GM19467 (cell line): ENCODE measurements at regions not wholly inside any gene's neighbourhood (a gene's known extent, or its start where the extent isn't known, plus 50 kb on each side); places are given as distances from the start of the nearest gene placed in this dataset.

Experiments used
- ATAC-seq: cut with Tn5 transposase; IDR thresholded peaks from one replicate; pipeline ENCODE4 v1.9.1; 2021; ENCODE audit warnings: mild to moderate bottlenecking, moderate library complexity; ENCODE audit not compliant: unreplicated experiment

DNA sequence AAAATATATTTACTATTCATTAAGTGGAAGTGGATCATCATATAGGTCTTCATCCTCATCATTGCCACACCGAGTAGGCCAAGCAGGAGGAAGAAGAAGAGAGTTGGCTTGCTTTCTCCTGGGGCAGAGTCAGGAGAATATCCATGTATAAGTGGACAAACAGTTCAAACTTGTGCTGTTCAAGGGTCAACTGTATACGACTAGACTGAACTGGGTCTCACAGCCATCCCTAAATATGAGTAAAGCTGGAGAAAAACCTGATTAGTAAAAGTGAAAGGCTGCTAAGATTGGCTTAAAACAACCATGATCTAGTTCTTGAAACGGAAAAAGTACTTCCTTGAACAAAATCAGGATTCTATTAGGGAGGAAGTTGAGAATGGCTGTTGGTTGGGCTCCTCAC, 276.7 kb upstream of the ADRA1B start:
- ATAC-seq: no peak

GRCh38 chr5:159640446-159640845, 275.8 kb upstream of the ADRA1B start:
- no peak for ATAC-seq

GRCh38 chr5:159640921-159641320, 275.4 kb upstream of the ADRA1B start:
- no peak for ATAC-seq

DNA sequence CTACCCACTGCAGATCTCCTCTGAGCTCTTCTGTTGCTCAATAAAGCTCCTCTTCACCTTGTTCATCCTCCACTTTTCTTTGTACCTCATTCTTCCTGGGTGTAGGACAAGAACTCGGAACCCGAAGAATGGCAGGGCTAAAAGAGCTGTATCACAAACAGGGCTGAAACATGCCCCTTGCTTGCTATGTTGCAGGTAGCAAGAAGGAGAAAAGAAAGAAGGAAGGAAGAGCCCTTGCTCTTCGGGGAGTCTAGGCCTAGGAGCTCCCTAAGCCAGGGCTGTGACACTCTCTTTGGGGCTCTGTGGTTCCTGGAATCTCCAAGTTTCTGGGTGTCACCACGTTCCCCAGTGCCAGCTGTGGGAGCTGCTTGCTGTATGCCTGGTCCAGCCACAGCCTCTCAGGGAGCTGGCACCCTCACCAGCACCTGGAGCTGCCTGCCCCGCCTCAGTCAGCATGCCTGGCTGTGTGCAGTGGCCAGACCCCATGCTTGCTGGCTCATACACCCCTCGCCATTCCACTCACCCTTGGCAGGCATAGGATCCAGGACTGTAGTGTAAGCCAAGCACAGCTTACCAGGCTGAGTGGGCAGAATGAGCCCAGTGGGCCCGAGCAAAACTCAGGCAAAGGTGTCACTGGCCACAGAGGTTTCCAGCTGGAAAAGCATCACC, 274.8 kb upstream of the ADRA1B start:
- no peak for ATAC-seq

- ATAC-seq: no peak
Measured at GRCh38 chr5:159642379-159642778, 273.9 kb upstream of the ADRA1B start.

DNA sequence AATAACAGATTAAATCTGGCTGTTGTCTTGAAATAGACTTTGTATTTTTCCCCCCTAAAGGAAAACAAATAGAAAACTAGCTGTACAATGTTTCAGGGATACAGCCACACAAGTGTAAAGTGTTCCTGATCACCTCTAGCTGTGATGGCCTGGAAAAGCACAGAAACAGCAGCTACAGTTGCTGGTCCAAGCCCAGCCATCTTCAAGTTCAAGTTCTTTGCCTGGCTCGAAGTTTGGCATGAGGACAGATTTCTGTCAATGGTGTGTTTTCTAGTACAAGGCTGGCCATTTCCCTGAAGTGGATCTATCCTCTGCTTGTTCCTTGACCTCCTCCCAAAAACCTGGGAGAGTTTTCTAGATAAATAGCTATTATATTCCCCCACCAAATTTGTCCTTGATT, 272.2 kb upstream of the ADRA1B start:
- ATAC-seq: no peak

DNA sequence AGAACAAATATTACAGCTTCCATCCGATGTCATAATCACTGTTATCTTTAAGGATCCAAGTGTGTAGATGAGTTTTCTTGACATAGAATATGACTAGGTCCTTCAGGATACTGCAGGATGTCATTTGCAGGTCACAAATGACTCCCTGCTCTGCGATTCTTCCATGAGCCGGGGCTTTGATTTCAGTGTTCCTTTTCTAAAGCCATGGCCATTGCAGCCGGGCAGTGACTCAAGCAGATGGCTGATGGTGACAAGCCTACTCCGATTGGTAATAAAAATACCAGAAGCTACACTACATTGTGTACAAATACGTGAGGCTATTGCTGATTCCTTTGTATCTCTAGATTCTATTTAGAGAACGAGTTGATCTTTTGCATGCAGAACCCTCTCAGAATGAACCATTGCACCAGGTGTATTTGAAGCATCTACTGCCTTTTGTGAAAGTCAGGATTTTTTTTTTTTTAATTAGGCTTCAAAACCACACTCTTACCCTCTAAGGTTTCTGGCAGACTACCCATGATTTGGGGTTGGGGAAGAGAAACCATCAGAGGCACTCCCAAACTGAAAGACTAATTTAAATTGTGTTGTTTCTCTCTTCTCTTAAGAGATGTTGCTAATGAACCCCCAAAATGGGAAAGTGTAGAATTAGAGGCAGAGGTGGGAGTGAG, 271.0 kb upstream of the ADRA1B start:
- ATAC-seq: no peak

- no peak for ATAC-seq
Measured at GRCh38 chr5:159650803-159651202, 265.5 kb upstream of the ADRA1B start.

DNA sequence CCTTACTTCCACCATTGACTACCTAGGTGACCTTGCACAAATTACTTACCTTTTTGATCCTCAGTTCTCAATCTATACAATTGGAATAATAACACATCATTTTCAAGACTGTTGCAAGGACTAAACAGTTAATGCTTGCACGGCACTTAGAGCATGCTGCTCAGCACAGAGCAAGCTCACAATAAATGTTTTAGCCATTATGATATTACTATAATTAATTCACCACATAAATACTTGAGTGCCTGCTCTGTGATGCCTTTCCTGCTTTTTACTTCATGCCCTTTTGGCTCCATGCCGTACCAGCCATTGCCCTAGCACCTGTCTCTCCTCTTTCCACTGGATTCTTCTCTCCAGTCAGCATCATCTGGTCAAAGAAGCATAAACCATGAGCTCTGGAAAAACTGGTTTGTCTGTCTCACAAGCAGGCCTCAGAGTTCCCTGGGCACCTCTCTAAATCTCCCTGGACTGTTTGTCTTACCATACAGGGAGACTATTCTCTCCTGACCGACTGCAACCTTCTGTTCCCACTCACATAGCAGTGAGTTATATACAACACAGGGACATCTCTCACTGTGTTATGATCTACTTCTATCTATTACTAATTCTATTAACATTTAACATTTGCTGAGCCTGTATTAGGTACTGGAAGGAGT, 260.4 kb upstream of the ADRA1B start:
- ATAC-seq: no peak

- no peak for ATAC-seq
Measured at GRCh38 chr5:159657298-159657697, 259.0 kb upstream of the ADRA1B start.

- ATAC-seq: no peak
Measured at GRCh38 chr5:159657771-159658170, 258.5 kb upstream of the ADRA1B start.

GRCh38 chr5:159658266-159658925, 257.9 kb upstream of the ADRA1B start:
- no peak for ATAC-seq

- no peak for ATAC-seq
Measured at GRCh38 chr5:159660401-159660800, 255.9 kb upstream of the ADRA1B start.

GRCh38 chr5:159663986-159664385, 252.3 kb upstream of the ADRA1B start:
- no peak for ATAC-seq

- no peak for ATAC-seq
Measured at GRCh38 chr5:159667286-159667685, 249.0 kb upstream of the ADRA1B start.

- ATAC-seq: no peak
Measured at GRCh38 chr5:159668556-159668955, 247.7 kb upstream of the ADRA1B start.

GRCh38 chr5:159669559-159669958, 246.7 kb upstream of the ADRA1B start:
- no peak for ATAC-seq

DNA sequence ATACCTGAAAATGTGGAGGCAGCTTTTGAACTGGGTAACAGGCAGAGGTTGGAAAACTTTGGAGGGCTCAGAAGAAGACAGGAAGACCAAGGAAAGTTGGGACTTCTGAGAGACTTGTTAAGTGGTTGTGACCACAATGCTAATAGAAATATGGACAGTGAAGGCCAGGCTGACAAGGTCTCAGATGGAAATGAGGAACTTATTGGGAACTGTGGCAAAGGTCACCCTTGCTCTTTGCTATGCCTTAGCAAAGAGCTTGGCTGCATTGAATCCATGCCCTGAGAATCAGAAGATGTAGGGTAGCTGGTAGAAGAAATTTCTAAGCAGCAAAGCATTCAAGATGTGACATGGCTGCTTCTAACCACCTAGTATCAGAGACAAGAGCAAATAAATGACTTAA, 244.4 kb upstream of the ADRA1B start:
- ATAC-seq: no peak

- ATAC-seq: no peak
Measured at GRCh38 chr5:159673538-159673937, 242.7 kb upstream of the ADRA1B start.

- no peak for ATAC-seq
Measured at GRCh38 chr5:159678657-159679392, 237.5 kb upstream of the ADRA1B start.

- ATAC-seq: no peak
Measured at GRCh38 chr5:159680095-159680494, 236.2 kb upstream of the ADRA1B start.
